ENCODE measurements at regions not wholly inside any gene's neighbourhood (a gene's known extent, or its start where the extent isn't known, plus 50 kb on each side); places are given as distances from the start of the nearest gene placed in this dataset.

DNA sequence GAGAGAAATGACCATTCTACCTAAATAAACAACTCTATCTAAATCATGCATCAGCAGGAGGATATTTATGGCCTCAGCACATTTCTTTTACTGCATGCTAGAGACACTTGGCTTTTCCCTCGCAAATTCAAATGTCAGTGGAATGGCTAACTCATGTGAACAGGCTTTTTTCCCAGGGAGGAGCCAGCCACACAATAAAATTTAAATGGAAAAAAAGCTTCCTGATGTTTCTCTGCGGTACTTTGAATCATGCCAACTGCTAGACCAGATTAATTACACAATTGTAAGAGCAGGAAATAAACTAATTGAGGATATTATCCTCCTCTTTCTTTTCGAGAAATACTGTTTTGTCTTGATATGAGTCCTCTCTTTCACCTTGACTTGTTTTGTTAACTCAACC is 676.3 kb downstream of the IRS1 start (continued):
- no peak for TF ChIP-seq ZNF462 (CRISPR knock-in tag; IDR thresholded peaks at IDR 0.05)
- no peak for TF ChIP-seq ZNF331 (CRISPR knock-in tag; IDR thresholded peaks at IDR 0.05; ENCODE audit: low read depth)
- TF ChIP-seq, protein P1, sequence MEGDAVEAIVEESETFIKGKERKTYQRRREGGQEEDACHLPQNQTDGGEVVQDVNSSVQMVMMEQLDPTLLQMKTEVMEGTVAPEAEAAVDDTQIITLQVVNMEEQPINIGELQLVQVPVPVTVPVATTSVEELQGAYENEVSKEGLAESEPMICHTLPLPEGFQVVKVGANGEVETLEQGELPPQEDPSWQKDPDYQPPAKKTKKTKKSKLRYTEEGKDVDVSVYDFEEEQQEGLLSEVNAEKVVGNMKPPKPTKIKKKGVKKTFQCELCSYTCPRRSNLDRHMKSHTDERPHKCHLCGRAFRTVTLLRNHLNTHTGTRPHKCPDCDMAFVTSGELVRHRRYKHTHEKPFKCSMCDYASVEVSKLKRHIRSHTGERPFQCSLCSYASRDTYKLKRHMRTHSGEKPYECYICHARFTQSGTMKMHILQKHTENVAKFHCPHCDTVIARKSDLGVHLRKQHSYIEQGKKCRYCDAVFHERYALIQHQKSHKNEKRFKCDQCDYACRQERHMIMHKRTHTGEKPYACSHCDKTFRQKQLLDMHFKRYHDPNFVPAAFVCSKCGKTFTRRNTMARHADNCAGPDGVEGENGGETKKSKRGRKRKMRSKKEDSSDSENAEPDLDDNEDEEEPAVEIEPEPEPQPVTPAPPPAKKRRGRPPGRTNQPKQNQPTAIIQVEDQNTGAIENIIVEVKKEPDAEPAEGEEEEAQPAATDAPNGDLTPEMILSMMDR (conservative IDR thresholded peaks at IDR 0.05; ENCODE audit: low read depth in 2 of 2): no peak
- TF ChIP-seq, protein P2, sequence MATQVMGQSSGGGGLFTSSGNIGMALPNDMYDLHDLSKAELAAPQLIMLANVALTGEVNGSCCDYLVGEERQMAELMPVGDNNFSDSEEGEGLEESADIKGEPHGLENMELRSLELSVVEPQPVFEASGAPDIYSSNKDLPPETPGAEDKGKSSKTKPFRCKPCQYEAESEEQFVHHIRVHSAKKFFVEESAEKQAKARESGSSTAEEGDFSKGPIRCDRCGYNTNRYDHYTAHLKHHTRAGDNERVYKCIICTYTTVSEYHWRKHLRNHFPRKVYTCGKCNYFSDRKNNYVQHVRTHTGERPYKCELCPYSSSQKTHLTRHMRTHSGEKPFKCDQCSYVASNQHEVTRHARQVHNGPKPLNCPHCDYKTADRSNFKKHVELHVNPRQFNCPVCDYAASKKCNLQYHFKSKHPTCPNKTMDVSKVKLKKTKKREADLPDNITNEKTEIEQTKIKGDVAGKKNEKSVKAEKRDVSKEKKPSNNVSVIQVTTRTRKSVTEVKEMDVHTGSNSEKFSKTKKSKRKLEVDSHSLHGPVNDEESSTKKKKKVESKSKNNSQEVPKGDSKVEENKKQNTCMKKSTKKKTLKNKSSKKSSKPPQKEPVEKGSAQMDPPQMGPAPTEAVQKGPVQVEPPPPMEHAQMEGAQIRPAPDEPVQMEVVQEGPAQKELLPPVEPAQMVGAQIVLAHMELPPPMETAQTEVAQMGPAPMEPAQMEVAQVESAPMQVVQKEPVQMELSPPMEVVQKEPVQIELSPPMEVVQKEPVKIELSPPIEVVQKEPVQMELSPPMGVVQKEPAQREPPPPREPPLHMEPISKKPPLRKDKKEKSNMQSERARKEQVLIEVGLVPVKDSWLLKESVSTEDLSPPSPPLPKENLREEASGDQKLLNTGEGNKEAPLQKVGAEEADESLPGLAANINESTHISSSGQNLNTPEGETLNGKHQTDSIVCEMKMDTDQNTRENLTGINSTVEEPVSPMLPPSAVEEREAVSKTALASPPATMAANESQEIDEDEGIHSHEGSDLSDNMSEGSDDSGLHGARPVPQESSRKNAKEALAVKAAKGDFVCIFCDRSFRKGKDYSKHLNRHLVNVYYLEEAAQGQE (IDR thresholded peaks at IDR 0.05; ENCODE audit: unreplicated experiment): no peak
- TF ChIP-seq ETS1 (IDR thresholded peaks at IDR 0.05): no peak
- no peak for TF ChIP-seq POLR2AphosphoS5 (IDR thresholded peaks at IDR 0.05; ENCODE audit: low read depth)
